Esophagus squamous epithelium (tissue), 5 donors: ENCODE measurements at regions not wholly inside any gene's neighbourhood (a gene's known extent, or its start where the extent isn't known, plus 50 kb on each side); places are given as distances from the start of the nearest gene placed in this dataset.

Experiments
- DNase-seq: peaks from one replicate; lab custom pipeline; 2025; lab: John Stamatoyannopoulos, UW
- H3K27ac ChIP-seq, 4 donors: fragments of 200-600 bp; sonication (generic); one replicate each; pipeline ENCODE4 v1.5.1; 2016 to 2019; ENCODE audit warnings: mild to moderate bottlenecking in 1 of 4
- H3K27me3 ChIP-seq, 4 donors: fragments of 200-600 bp; sonication (generic); 1 replicate in 3 of 4; 2 replicates in 1 of 4; pipeline versions ENCODE4 v1.5.1 to v1.6.0; 2017 to 2021; ENCODE audit warnings: antibody characterized with exemption in 1 of 4
- H3K36me3 ChIP-seq, 3 donors: fragments of 200-600 bp; sonication (generic); one replicate each; pipeline ENCODE4 v1.5.1; 2016 to 2019
- H3K4me1 ChIP-seq, 3 donors: fragments of 200-600 bp; sonication (generic); one replicate each; pipeline ENCODE4 v1.5.1; 2017 to 2019
- H3K4me3 ChIP-seq, 4 donors: fragments of 200-600 bp; sonication (generic); 1 replicate in 3 of 4; 2 replicates in 1 of 4; pipeline ENCODE4 v1.5.1; 2016 to 2019; ENCODE audit warnings: mild to moderate bottlenecking in 2 of 4, moderate library complexity in 1 of 4
- H3K9me3 ChIP-seq, 3 donors: fragments of 200-600 bp; sonication (generic); one replicate each; pipeline ENCODE4 v1.5.1; 2016 to 2019
- POLR2A ChIP-seq, 4 donors: fragments of 450-650 bp; IDR thresholded peaks; one replicate each; pipeline ENCODE4 v1.6.1; 2017; ENCODE audit warnings: antibody characterized with exemption in 4 of 4, mild to moderate bottlenecking in 4 of 4, moderate library complexity in 3 of 4
- WGBS, 2 donors: methylation state at CpG; one replicate each; pipeline ENCODE4 v1.1.5; 2018; 5-methylcytosine and 5-hydroxymethylcytosine counted together
- intact Hi-C: fragments of 100-400 bp; cut with DNase I; formaldehyde crosslinking; loops from one replicate; pipeline ENCODE4 v1.15.0; 2022
- TF ChIP-seq, protein P1 (sequence below), 6 experiments: fragments of 450-650 bp in 4 of 6; fragments of 200-600 bp in 2 of 6; sonication (generic) in 2 of 6; IDR thresholded peaks; one replicate each; pipeline ENCODE4 v1.5.1; 2016 to 2019; ENCODE audit warnings: antibody characterized with exemption in 6 of 6, mild to moderate bottlenecking in 4 of 6, moderate library complexity in 4 of 6
- donor health status: DM: yes; HTN: yes; CAD: no.

DNA sequence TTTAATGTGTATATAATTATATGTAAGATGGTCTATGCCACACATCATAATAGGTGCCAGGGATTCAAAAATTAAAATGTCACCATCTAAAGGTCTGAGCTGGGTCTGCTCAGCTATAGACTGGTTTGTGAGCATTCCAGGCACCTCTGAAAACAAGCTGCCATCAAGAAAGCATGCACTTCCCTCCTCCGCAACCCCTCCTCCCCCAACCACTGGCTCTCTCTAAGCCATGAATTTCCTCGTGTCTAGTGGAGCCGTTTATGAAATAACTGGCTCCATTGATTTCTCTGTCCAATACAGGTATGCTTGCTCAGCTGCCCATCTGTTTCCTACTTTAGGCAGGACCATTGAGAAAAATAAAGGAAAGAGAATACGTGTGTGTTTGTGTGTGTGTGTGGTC, 522.6 kb upstream of the PLXNA2 start:
- no peaks in the 10 kb centered on the region for H3K9me3 ChIP-seq
- WGBS, 2 donors = 82 to 85% methylated on average over 4 of the region's 4 CpGs
- H3K4me3 ChIP-seq = no peak overlapping the region
- H3K4me1 ChIP-seq = no peaks in the 10 kb centered on the region
- H3K27ac ChIP-seq = no peak overlapping the region
- intact Hi-C loops = no loop called here
- DNase-seq = no peak
- TF ChIP-seq, protein P1, sequence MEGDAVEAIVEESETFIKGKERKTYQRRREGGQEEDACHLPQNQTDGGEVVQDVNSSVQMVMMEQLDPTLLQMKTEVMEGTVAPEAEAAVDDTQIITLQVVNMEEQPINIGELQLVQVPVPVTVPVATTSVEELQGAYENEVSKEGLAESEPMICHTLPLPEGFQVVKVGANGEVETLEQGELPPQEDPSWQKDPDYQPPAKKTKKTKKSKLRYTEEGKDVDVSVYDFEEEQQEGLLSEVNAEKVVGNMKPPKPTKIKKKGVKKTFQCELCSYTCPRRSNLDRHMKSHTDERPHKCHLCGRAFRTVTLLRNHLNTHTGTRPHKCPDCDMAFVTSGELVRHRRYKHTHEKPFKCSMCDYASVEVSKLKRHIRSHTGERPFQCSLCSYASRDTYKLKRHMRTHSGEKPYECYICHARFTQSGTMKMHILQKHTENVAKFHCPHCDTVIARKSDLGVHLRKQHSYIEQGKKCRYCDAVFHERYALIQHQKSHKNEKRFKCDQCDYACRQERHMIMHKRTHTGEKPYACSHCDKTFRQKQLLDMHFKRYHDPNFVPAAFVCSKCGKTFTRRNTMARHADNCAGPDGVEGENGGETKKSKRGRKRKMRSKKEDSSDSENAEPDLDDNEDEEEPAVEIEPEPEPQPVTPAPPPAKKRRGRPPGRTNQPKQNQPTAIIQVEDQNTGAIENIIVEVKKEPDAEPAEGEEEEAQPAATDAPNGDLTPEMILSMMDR (IDR thresholded peaks at IDR 0.05) = no peak
- TF ChIP-seq POLR2A (IDR thresholded peaks at IDR 0.05) = no peak
- no peaks in the 10 kb centered on the region for H3K36me3 ChIP-seq
- no peaks in the 10 kb centered on the region for H3K27me3 ChIP-seq

DNA sequence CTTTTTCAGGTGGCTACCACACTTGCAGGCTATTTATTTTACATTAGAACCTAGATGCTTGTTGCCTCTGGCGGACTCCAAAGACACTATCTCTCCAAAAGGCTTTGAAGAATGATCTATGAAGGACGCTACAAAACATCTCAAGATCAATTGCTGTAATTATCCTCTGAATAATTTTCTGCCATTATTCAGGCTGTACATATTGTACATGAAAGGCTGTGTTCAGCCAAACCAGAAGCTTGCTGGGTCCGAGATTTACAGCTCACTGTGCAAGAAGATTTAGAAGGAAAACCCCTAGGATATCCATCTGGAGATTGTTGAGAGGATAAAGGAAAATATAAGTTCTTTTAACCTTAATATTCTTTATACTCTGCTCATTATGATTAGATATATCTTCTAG, 523.6 kb upstream of the PLXNA2 start:
- Histone ChIP-seq H3K4me3 (no peak overlapping the region), H3K27me3 (peaks cover 0 to 4% (median 0%) of the 10 kb centered on the region in 4 donors), H3K4me1 (no peaks in the 10 kb centered on the region), H3K27ac (no peak overlapping the region), H3K36me3 (no peaks in the 10 kb centered on the region), H3K9me3 (no peaks in the 10 kb centered on the region)
- TF ChIP-seq POLR2A (IDR thresholded peaks at IDR 0.05) = no peak
- TF ChIP-seq, protein P1 (IDR thresholded peaks at IDR 0.05) = no peak
- WGBS, 2 donors = 67 to 73% methylated on average over 3 of the region's 3 CpGs
- DNase-seq = no peak
- intact Hi-C loops = no loop called here

DNA sequence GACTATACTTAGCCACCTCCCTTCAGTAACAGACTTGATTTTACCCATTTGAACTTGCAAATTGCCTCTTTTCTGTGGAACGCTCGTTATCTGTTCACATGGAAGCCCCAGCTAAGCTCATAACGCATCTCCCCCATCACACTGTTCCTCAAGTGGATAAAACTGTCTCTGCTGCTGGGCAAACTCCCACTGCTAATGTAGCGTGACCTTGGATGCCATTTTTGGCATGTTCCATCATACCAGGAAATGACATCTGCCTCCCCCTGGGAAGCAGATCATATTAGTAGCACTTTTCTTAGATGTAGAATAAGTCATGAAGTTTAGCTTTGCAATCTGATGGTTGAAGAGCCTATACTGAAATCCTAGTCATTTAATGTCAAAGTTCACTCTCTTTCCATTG, 528.7 kb upstream of the PLXNA2 start:
- Histone ChIP-seq H3K9me3 (no peaks in the 10 kb centered on the region), H3K4me1 (no peaks in the 10 kb centered on the region), H3K27me3 (peaks cover 0 to 12% (median 0%) of the 10 kb centered on the region in 4 donors), H3K36me3 (no peaks in the 10 kb centered on the region), H3K4me3 (no peak overlapping the region), H3K27ac (no peak overlapping the region)
- intact Hi-C loops = no loop called here
- TF ChIP-seq POLR2A (IDR thresholded peaks at IDR 0.05) = no peak
- TF ChIP-seq, protein P1 (IDR thresholded peaks at IDR 0.05) = no peak
- WGBS, 2 donors = 72 to 78% methylated on average over 4 of the region's 4 CpGs
- DNase-seq = no peak

DNA sequence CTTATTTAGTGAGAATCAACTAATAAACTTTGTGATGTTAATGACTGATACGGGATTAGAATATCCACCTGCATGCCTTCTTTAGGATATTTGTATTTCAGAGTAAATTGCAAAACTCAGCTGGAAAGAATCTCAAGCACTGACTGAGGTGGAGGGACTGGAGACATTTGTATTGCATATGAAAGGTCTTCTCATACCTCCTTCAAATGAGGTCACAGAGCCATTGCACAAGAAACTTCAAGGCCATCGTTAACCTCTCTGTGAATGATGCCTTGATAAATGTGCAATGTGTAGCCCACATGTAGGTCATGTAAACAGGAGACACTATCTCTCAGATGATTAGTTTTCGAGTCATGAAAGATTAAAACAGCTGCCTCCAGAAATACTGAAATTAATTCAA, 531.7 kb upstream of the PLXNA2 start:
- intact Hi-C loops = no loop called here
- 73 to 87% methylated on average over 3 of the region's 3 CpGs for WGBS, 2 donors

DNA sequence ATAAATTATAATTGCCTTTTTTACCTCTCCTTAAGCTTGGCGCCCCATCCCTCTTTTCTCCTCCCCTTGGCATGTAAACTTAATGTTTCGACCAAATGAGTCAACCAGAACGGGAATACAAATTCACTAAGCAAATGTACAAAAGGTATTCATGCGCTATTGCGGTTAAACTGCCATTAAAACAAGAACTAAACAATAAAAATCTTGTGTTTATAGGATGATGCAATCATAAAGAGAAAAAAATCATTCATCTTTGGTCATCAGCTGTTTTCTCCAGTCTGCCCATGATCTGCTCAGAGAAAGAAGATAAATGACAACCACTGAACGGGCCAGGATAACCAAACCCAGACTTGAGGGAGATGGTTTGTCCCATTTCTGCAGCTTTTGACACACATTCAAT, 534.2 kb upstream of the PLXNA2 start:
- 74 to 75% methylated on average over 6 of the region's 6 CpGs for WGBS, 2 donors
- H3K36me3 ChIP-seq = no peaks in the 10 kb centered on the region
- H3K4me1 ChIP-seq = no peaks in the 10 kb centered on the region
- intact Hi-C loops = no loop called here
- no peak overlapping the region for H3K4me3 ChIP-seq
- no peak for DNase-seq
- no peaks in the 10 kb centered on the region for H3K9me3 ChIP-seq
- no peak for TF ChIP-seq POLR2A (IDR thresholded peaks at IDR 0.05)
- TF ChIP-seq, protein P1 (IDR thresholded peaks at IDR 0.05) = no peak
- H3K27me3 ChIP-seq = peaks cover 0 to 22% (median 0%) of the 10 kb centered on the region in 4 donors
- H3K27ac ChIP-seq = no peak overlapping the region

More for the DNA sequence above, 531.7 kb upstream of the PLXNA2 start:
- Histone ChIP-seq H3K27me3 (peaks cover 0 to 18% (median 0%) of the 10 kb centered on the region in 4 donors), H3K4me1 (no peaks in the 10 kb centered on the region), H3K4me3 (no peak overlapping the region), H3K9me3 (no peaks in the 10 kb centered on the region), H3K27ac (no peak overlapping the region), H3K36me3 (no peaks in the 10 kb centered on the region)
- DNase-seq = no peak
- TF ChIP-seq, protein P1 (IDR thresholded peaks at IDR 0.05) = no peak
- TF ChIP-seq POLR2A (IDR thresholded peaks at IDR 0.05) = no peak
